BJ (cell line): ENCODE measurements at regions not wholly inside any gene's neighbourhood (a gene's known extent, or its start where the extent isn't known, plus 50 kb on each side); places are given as distances from the start of the nearest gene placed in this dataset.
"Not testable (repeated sequence)": the region's sequence is repeated elsewhere in the genome, so short reads cannot be mapped to it uniquely, and the experiment has no call there.

ENCODE experiments used
- CTCF ChIA-PET: fragments of 350-600 bp; formaldehyde crosslinking; extraction: SDS; loops from one replicate; lab custom pipeline; 2021; ENCODE audit warnings: antibody characterized with exemption, inconsistent platforms; lab: Yijun Ruan, JAX
- POLR2A ChIA-PET: fragments of 300-600 bp; sonication (Branson Sonifier 250); formaldehyde crosslinking; extraction: SDS; loops from one replicate; lab custom pipeline; 2021; ENCODE audit warnings: antibody characterized with exemption; lab: Charles Lee
- DNase-seq: peaks from one replicate; pipeline ENCODE4 v3.0.0-alpha.2; 2011; ENCODE audit warnings: low read depth
- H3K27me3 ChIP-seq: 2 replicates; pipeline ENCODE4 v1.6.0; 2011; ENCODE audit warnings: low read length; ENCODE audit not compliant: control insufficient read depth, insufficient read depth
- H3K36me3 ChIP-seq: 2 replicates; pipeline ENCODE4 v1.5.1; 2011; ENCODE audit warnings: low read length; ENCODE audit not compliant: control insufficient read depth, insufficient read depth
- H3K4me3 ChIP-seq: 2 replicates; pipeline ENCODE4 v1.5.1; 2011; ENCODE audit warnings: low read depth, mild to moderate bottlenecking, control low read depth, low read length
- CTCF ChIP-seq: IDR thresholded peaks from 2 replicates; pipeline ENCODE4 v1.5.1; 2011; ENCODE audit warnings: low read depth, mild to moderate bottlenecking, control low read depth, inconsistent platforms, low read length, moderate library complexity; ENCODE audit not compliant: insufficient read depth

- no peak for DNase-seq
- CTCF ChIA-PET = no interaction called here
- no peak for TF ChIP-seq CTCF
- H3K27me3 ChIP-seq = no peaks in the 10 kb centered on the region
- no peak overlapping the region for H3K4me3 ChIP-seq
- POLR2A ChIA-PET = no interaction called here
- no peaks in the 10 kb centered on the region for H3K36me3 ChIP-seq
Observed at GRCh38 chr10:37488792-37489657, 363.6 kb downstream of the ANKRD30A start.

- H3K36me3 ChIP-seq, CTCF ChIA-PET, H3K27me3 ChIP-seq, DNase-seq, POLR2A ChIA-PET, H3K4me3 ChIP-seq: not testable (repeated sequence)
Observed at GRCh38 chr10:37480596-37480995, 355.2 kb downstream of the ANKRD30A start.

GRCh38 chr10:37479469-37479868 lies 354.1 kb downstream of the ANKRD30A start:
- ChIA-PET CTCF (no interaction called here), POLR2A (no interaction called here)
- Histone ChIP-seq H3K27me3 (no peaks in the 10 kb centered on the region), H3K36me3 (no peaks in the 10 kb centered on the region), H3K4me3 (no peak overlapping the region)
- TF ChIP-seq CTCF = no peak
- DNase-seq = no peak

GRCh38 chr10:37478381-37478780 lies 353.0 kb downstream of the ANKRD30A start:
- no peak for DNase-seq
- ChIA-PET POLR2A (no interaction called here), CTCF (no interaction called here)
- Histone ChIP-seq H3K36me3 (no peaks in the 10 kb centered on the region), H3K27me3 (no peaks in the 10 kb centered on the region), H3K4me3 (no peak overlapping the region)
- no peak for TF ChIP-seq CTCF

GRCh38 chr10:37476285-37476684 lies 350.9 kb downstream of the ANKRD30A start:
- POLR2A ChIA-PET = no interaction called here
- H3K4me3 ChIP-seq = no peak overlapping the region
- TF ChIP-seq CTCF = no peak
- H3K27me3 ChIP-seq = no peaks in the 10 kb centered on the region
- DNase-seq = no peak
- H3K36me3 ChIP-seq = no peaks in the 10 kb centered on the region
- CTCF ChIA-PET = no interaction called here

GRCh38 chr10:37474645-37475044 lies 349.2 kb downstream of the ANKRD30A start:
- no peak for DNase-seq
- Histone ChIP-seq H3K27me3 (no peaks in the 10 kb centered on the region), H3K4me3 (no peak overlapping the region), H3K36me3 (no peaks in the 10 kb centered on the region)
- POLR2A ChIA-PET = no interaction called here
- CTCF ChIA-PET = no interaction called here
- no peak for TF ChIP-seq CTCF
